H9 (cell line): ENCODE measurements at regions not wholly inside any gene's neighbourhood (a gene's known extent, or its start where the extent isn't known, plus 50 kb on each side); places are given as distances from the start of the nearest gene placed in this dataset.

Source experiments
- DNase-seq: peaks from one replicate; pipeline ENCODE4 v3.0.0-alpha.2; 2017
- H2AFZ ChIP-seq: one replicate; pipeline ENCODE4 v1.6.1; 2013; ENCODE audit warnings: mild to moderate bottlenecking, low read length, control low read depth, moderate library complexity
- H2AK5ac ChIP-seq: 2 replicates; pipeline ENCODE4 v1.6.1; 2013; ENCODE audit warnings: low read length, control low read depth, mixed read lengths; ENCODE audit not compliant: insufficient read length
- H2BK120ac ChIP-seq: one replicate; pipeline ENCODE4 v1.6.1; 2013; ENCODE audit warnings: low read depth, mild to moderate bottlenecking, low read length, control low read depth, inconsistent platforms; ENCODE audit not compliant: poor library complexity, severe bottlenecking
- H2BK12ac ChIP-seq: 2 replicates; pipeline ENCODE4 v1.6.1; 2013; ENCODE audit warnings: low read length, control low read depth, mixed read lengths, low read depth; ENCODE audit not compliant: insufficient read length
- H2BK15ac ChIP-seq: 2 replicates; pipeline ENCODE4 v1.6.1; 2013; ENCODE audit warnings: low read depth, low read length, control low read depth
- H2BK20ac ChIP-seq: one replicate; pipeline ENCODE4 v1.6.1; 2013; ENCODE audit warnings: low read depth, mild to moderate bottlenecking, low read length, control low read depth, inconsistent platforms; ENCODE audit not compliant: poor library complexity, severe bottlenecking
- H2BK5ac ChIP-seq: 2 replicates; pipeline ENCODE4 v1.6.1; 2013; ENCODE audit warnings: low read length, control low read depth, mixed read lengths; ENCODE audit not compliant: insufficient read length
- H3K14ac ChIP-seq: 2 replicates; pipeline ENCODE4 v1.6.1; 2013; ENCODE audit warnings: low read length, control low read depth; ENCODE audit not compliant: insufficient read depth
- H3K18ac ChIP-seq: 2 replicates; pipeline ENCODE4 v1.6.1; 2013; ENCODE audit warnings: low read depth, mild to moderate bottlenecking, mixed read lengths, low read length, control low read depth; ENCODE audit not compliant: insufficient read length
- H3K23ac ChIP-seq: 2 replicates; pipeline ENCODE4 v1.6.1; 2013; ENCODE audit warnings: low read length, control low read depth, mixed read lengths, low read depth; ENCODE audit not compliant: insufficient read length
- H3K23me2 ChIP-seq: 2 replicates; pipeline ENCODE4 v1.6.1; 2013; ENCODE audit warnings: low read depth, mild to moderate bottlenecking, mixed read lengths, low read length, control low read depth; ENCODE audit not compliant: insufficient read length, poor library complexity, severe bottlenecking
- H3K27ac ChIP-seq: 2 replicates; pipeline ENCODE4 v1.5.1; 2013; ENCODE audit warnings: low read length, control low read depth, mixed read lengths, low read depth; ENCODE audit not compliant: insufficient read length
- H3K27me3 ChIP-seq: 2 replicates; pipeline ENCODE4 v1.6.1; 2013; ENCODE audit warnings: low read length, control low read depth, inconsistent platforms; ENCODE audit not compliant: insufficient read depth
- H3K4ac ChIP-seq: 2 replicates; pipeline ENCODE4 v1.6.1; 2013; ENCODE audit warnings: low read depth, mild to moderate bottlenecking, control low read depth, inconsistent platforms, low read length, moderate library complexity
- H3K4me1 ChIP-seq: 2 replicates; pipeline ENCODE4 v1.6.1; 2013; ENCODE audit warnings: low read length, control low read depth, inconsistent platforms; ENCODE audit not compliant: insufficient read depth
- H3K4me2 ChIP-seq: 2 replicates; pipeline ENCODE4 v1.6.1; 2013; ENCODE audit warnings: low read length, control low read depth, mixed read lengths; ENCODE audit not compliant: insufficient read length, insufficient read depth
- H3K56ac ChIP-seq: 2 replicates; pipeline ENCODE4 v1.6.1; 2013; ENCODE audit warnings: low read depth, mild to moderate bottlenecking, mixed read lengths, low read length, control low read depth; ENCODE audit not compliant: insufficient read length
- H3K79me1 ChIP-seq: 2 replicates; pipeline ENCODE4 v1.6.1; 2013; ENCODE audit warnings: low read depth, mild to moderate bottlenecking, moderate library complexity, low read length, control low read depth, inconsistent platforms; ENCODE audit not compliant: insufficient read depth, poor library complexity, severe bottlenecking
- H3K79me2 ChIP-seq: 2 replicates; pipeline ENCODE4 v1.6.1; 2013; ENCODE audit warnings: low read length, control low read depth, inconsistent platforms; ENCODE audit not compliant: insufficient read depth
- H3K9ac ChIP-seq: 2 replicates; pipeline ENCODE4 v1.6.1; 2013; ENCODE audit warnings: low read length, control low read depth, mixed read lengths; ENCODE audit not compliant: insufficient read length; ENCODE audit errors: extremely low read depth
- H3K9me3 ChIP-seq: one replicate; pipeline ENCODE4 v1.6.1; 2013; ENCODE audit warnings: low read depth, low read length, inconsistent platforms; ENCODE audit not compliant: control insufficient read depth
- H3T11ph ChIP-seq: one replicate; pipeline ENCODE4 v1.6.1; 2013; ENCODE audit warnings: mild to moderate bottlenecking, low read length, control low read depth, inconsistent platforms
- H4K20me1 ChIP-seq: one replicate; pipeline ENCODE4 v1.6.1; 2013; ENCODE audit not compliant: control insufficient read depth, insufficient read length, insufficient read depth
- H4K5ac ChIP-seq: 2 replicates; pipeline ENCODE4 v1.6.1; 2013; ENCODE audit warnings: low read depth, mild to moderate bottlenecking, mixed read lengths, low read length, control low read depth; ENCODE audit not compliant: insufficient read length
- H4K8ac ChIP-seq: replicated peaks from 2 replicates; pipeline ENCODE4 v1.6.1; 2013; ENCODE audit warnings: low read length, control low read depth, mixed read lengths, low read depth; ENCODE audit not compliant: insufficient read length
- H4K91ac ChIP-seq: 2 replicates; pipeline ENCODE4 v1.6.1; 2013; ENCODE audit warnings: low read depth, mild to moderate bottlenecking, moderate library complexity, mixed read lengths, low read length, control low read depth; ENCODE audit not compliant: insufficient read length
- H3K27ac Mint-ChIP-seq, 3 experiments: 2 replicates in 2 of 3; 3 replicates in 1 of 3; pipeline ENCODE4 v1.8.0; 2020 to 2021; ENCODE audit warnings: mixed read lengths in 3 of 3, mild to moderate bottlenecking in 1 of 3, moderate library complexity in 1 of 3
- H3K27me3 Mint-ChIP-seq: 2 replicates; pipeline ENCODE4 v1.8.0; 2021; ENCODE audit warnings: low read depth, mild to moderate bottlenecking, moderate library complexity, mixed read lengths
- H3K36me3 Mint-ChIP-seq, 3 experiments: 2 replicates in 2 of 3; 3 replicates in 1 of 3; pipeline ENCODE4 v1.8.0; 2020 to 2021; ENCODE audit warnings: low read depth in 3 of 3, mixed read lengths in 3 of 3; ENCODE audit not compliant: insufficient read depth in 1 of 3
- H3K4me1 Mint-ChIP-seq, 2 experiments: 2 replicates each; pipeline ENCODE4 v1.8.0; 2020; ENCODE audit warnings: mixed read lengths in 2 of 2
- H3K4me3 Mint-ChIP-seq, 2 experiments: 2 replicates in 1 of 2; 3 replicates in 1 of 2; pipeline ENCODE4 v1.8.0; 2020 to 2021; ENCODE audit warnings: mild to moderate bottlenecking in 2 of 2, mixed read lengths in 2 of 2, moderate library complexity in 1 of 2
- H3K9me3 Mint-ChIP-seq, 2 experiments: 2 replicates in 1 of 2; 3 replicates in 1 of 2; pipeline ENCODE4 v1.8.0; 2020; ENCODE audit warnings: mild to moderate bottlenecking in 2 of 2, mixed read lengths in 2 of 2, moderate library complexity in 1 of 2
- WGBS: extraction: QIAGEN DNeasy Blood & Tissue Kit; methylation state at CpG from one replicate; pipeline ENCODE4 v1.1.7; 2013; ENCODE audit warnings: missing lambda C conversion rate, low lambda C conversion rate, mixed read lengths; ENCODE audit not compliant: insufficient read length; ENCODE audit errors: extremely low coverage; 5-methylcytosine and 5-hydroxymethylcytosine counted together
- TF ChIP-seq, protein P1 (sequence below): fragments of 200-600 bp; sonication (generic); conservative IDR thresholded peaks from 3 replicates; pipeline ENCODE4 v1.8.0; 2021; ENCODE audit warnings: antibody characterized with exemption, mild to moderate bottlenecking

DNA sequence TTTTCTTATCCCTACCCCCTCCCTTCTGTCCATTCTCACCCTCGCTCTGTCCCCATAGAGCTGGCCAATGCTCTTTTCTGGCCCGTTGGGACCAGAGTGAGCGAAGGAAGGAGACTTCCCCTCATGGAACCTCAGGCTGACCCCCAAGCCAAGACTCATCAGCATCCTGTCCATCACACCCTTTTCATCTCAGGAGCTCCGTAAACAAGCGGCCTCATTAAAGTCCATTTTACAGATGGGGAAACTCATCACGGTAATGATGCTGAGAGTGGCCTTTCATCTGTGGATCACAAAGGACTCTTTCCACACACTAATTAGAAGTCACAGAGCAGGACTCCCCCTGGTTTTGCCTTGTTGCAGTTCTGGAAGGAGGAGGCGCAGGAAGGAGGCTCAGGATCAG is 67.4 kb upstream of the SLC34A2 start:
- no peak overlapping the region for H4K8ac ChIP-seq
- H3K9me3 Mint-ChIP-seq: no peaks in the 10 kb centered on the region; a peak in 1 of 5 replicates
- WGBS: no CpG with 5 or more reads among the region's 7 CpGs
- no peaks in the 10 kb centered on the region for H3K9me3 ChIP-seq
- H3K23ac ChIP-seq: no peak overlapping the region
- no peaks in the 10 kb centered on the region for H3K27me3 Mint-ChIP-seq
- H3K56ac ChIP-seq: no peak overlapping the region
- no peak for DNase-seq
- no peak overlapping the region for H3T11ph ChIP-seq
- H2BK12ac ChIP-seq: no peak overlapping the region
- no peaks in the 10 kb centered on the region for H3K79me1 ChIP-seq
- H2BK120ac ChIP-seq: no peak overlapping the region
- H3K4me1 ChIP-seq: peaks cover 5% of the 10 kb centered on the region; the same call in 1 of the 2 replicates
- H3K4me3 Mint-ChIP-seq: no peak overlapping the region
- no peak overlapping the region for H2AK5ac ChIP-seq
- H2BK5ac ChIP-seq: no peak overlapping the region
- no peak overlapping the region for H3K18ac ChIP-seq
- H2AFZ ChIP-seq: no peak overlapping the region
- no peak overlapping the region for H3K9ac ChIP-seq
- H3K23me2 ChIP-seq: no peaks in the 10 kb centered on the region
- H2BK15ac ChIP-seq: no peak overlapping the region
- peak overlapping the region in 2 of 3 experiments; percentile 3 to 69; a peak in 5 of 7 replicates for H3K27ac Mint-ChIP-seq
- H4K5ac ChIP-seq: no peak overlapping the region
- no peak overlapping the region for H3K27ac ChIP-seq
- H3K14ac ChIP-seq: no peak overlapping the region
- peaks cover 30 to 46% of the 10 kb centered on the region in 2 experiments for H3K4me1 Mint-ChIP-seq
- H3K79me2 ChIP-seq: no peaks in the 10 kb centered on the region
- TF ChIP-seq, protein P1, sequence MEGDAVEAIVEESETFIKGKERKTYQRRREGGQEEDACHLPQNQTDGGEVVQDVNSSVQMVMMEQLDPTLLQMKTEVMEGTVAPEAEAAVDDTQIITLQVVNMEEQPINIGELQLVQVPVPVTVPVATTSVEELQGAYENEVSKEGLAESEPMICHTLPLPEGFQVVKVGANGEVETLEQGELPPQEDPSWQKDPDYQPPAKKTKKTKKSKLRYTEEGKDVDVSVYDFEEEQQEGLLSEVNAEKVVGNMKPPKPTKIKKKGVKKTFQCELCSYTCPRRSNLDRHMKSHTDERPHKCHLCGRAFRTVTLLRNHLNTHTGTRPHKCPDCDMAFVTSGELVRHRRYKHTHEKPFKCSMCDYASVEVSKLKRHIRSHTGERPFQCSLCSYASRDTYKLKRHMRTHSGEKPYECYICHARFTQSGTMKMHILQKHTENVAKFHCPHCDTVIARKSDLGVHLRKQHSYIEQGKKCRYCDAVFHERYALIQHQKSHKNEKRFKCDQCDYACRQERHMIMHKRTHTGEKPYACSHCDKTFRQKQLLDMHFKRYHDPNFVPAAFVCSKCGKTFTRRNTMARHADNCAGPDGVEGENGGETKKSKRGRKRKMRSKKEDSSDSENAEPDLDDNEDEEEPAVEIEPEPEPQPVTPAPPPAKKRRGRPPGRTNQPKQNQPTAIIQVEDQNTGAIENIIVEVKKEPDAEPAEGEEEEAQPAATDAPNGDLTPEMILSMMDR: no peak
- H3K27me3 ChIP-seq: no peaks in the 10 kb centered on the region
- no peak overlapping the region for H3K4ac ChIP-seq
- H4K20me1 ChIP-seq: no peaks in the 10 kb centered on the region
- H4K91ac ChIP-seq: no peak overlapping the region
- H2BK20ac ChIP-seq: no peak overlapping the region
- H3K36me3 Mint-ChIP-seq: no peaks in the 10 kb centered on the region
- no peak overlapping the region for H3K4me2 ChIP-seq
